ENCODE measurements at regions not wholly inside any gene's neighbourhood (a gene's known extent, or its start where the extent isn't known, plus 50 kb on each side); places are given as distances from the start of the nearest gene placed in this dataset.
"Not testable (repeated sequence)": the region's sequence is repeated elsewhere in the genome, so short reads cannot be mapped to it uniquely, and the experiment has no call there.

- Histone ChIP-seq H3K27me3 (ENCODE audit: insufficient read depth, low read depth, severe bottlenecking) (no peaks in the 10 kb centered on the region), H3K4me3 (ENCODE audit: low read depth, low read length) (no peak overlapping the region), H3K9me3 (ENCODE audit: severe bottlenecking) (no peaks in the 10 kb centered on the region), H3K27ac (no peak overlapping the region), H3K36me3 (no peaks in the 10 kb centered on the region)
- no peak for TF ChIP-seq CTCF (IDR thresholded peaks at IDR 0.05; ENCODE audit: low read depth, low read length)
- DNase-seq: no peak
These were observed 538.1 kb upstream of the HS3ST1 start for GRCh38 chr4:11966782-11967181.

- H3K9me3 ChIP-seq (ENCODE audit: severe bottlenecking): no peaks in the 10 kb centered on the region
- H3K27ac ChIP-seq: no peak overlapping the region
- no peak overlapping the region for H3K4me3 ChIP-seq (ENCODE audit: low read depth, low read length)
- no peaks in the 10 kb centered on the region for H3K36me3 ChIP-seq
- peak; percentile 54; the same call in 1 of the 2 replicates for TF ChIP-seq CTCF (IDR thresholded peaks at IDR 0.05; ENCODE audit: low read depth, low read length)
- DNase-seq: peak; percentile 33
- H3K27me3 ChIP-seq (ENCODE audit: insufficient read depth, low read depth, severe bottlenecking): no peaks in the 10 kb centered on the region
These were observed 525.4 kb upstream of the HS3ST1 start for GRCh38 chr4:11954093-11954492.

GRCh38 chr4:11949355-11949754 lies 520.7 kb upstream of the HS3ST1 start:
- H3K27me3 ChIP-seq (ENCODE audit: insufficient read depth, low read depth, severe bottlenecking): no peaks in the 10 kb centered on the region
- H3K4me3 ChIP-seq (ENCODE audit: low read depth, low read length): no peak overlapping the region
- no peak for TF ChIP-seq CTCF (IDR thresholded peaks at IDR 0.05; ENCODE audit: low read depth, low read length)
- no peak for DNase-seq
- no peak overlapping the region for H3K27ac ChIP-seq
- H3K9me3 ChIP-seq (ENCODE audit: severe bottlenecking): no peaks in the 10 kb centered on the region
- no peaks in the 10 kb centered on the region for H3K36me3 ChIP-seq

- not testable (repeated sequence) for H3K4me3 ChIP-seq (ENCODE audit: low read depth, low read length); DNase-seq; H3K36me3 ChIP-seq; H3K27me3 ChIP-seq (ENCODE audit: insufficient read depth, low read depth, severe bottlenecking); H3K9me3 ChIP-seq (ENCODE audit: severe bottlenecking); H3K27ac ChIP-seq
These were observed 518.9 kb upstream of the HS3ST1 start for GRCh38 chr4:11947629-11948028.

- no peaks in the 10 kb centered on the region for H3K36me3 ChIP-seq
- no peak overlapping the region for H3K4me3 ChIP-seq (ENCODE audit: low read depth, low read length)
These were observed 509.2 kb upstream of the HS3ST1 start for GRCh38 chr4:11937941-11938340.

GRCh38 chr4:11931266-11931820 lies 502.6 kb upstream of the HS3ST1 start:
- Histone ChIP-seq H3K4me3 (ENCODE audit: low read depth, low read length) (no peak overlapping the region), H3K27ac (no peak overlapping the region), H3K27me3 (ENCODE audit: insufficient read depth, low read depth, severe bottlenecking) (no peaks in the 10 kb centered on the region), H3K36me3 (no peaks in the 10 kb centered on the region), H3K9me3 (ENCODE audit: severe bottlenecking) (no peaks in the 10 kb centered on the region)
- TF ChIP-seq CTCF (IDR thresholded peaks at IDR 0.05; ENCODE audit: low read depth, low read length): no peak
- no peak for DNase-seq

More at GRCh38 chr4:11937941-11938340, 509.2 kb upstream of the HS3ST1 start:
- Histone ChIP-seq H3K27me3 (ENCODE audit: insufficient read depth, low read depth, severe bottlenecking) (no peaks in the 10 kb centered on the region), H3K27ac (no peak overlapping the region), H3K9me3 (ENCODE audit: severe bottlenecking) (no peaks in the 10 kb centered on the region)
- DNase-seq: no peak
- TF ChIP-seq CTCF (IDR thresholded peaks at IDR 0.05; ENCODE audit: low read depth, low read length): no peak
